GM12801 (cell line): ENCODE measurements at regions not wholly inside any gene's neighbourhood (a gene's known extent, or its start where the extent isn't known, plus 50 kb on each side); places are given as distances from the start of the nearest gene placed in this dataset.

Experiments
- TF ChIP-seq, protein P1 (sequence below): IDR thresholded peaks from one replicate; pipeline ENCODE4 v1.5.1; 2011; ENCODE audit warnings: control low read depth; ENCODE audit not compliant: insufficient read length; ENCODE audit errors: extremely low read depth

DNA sequence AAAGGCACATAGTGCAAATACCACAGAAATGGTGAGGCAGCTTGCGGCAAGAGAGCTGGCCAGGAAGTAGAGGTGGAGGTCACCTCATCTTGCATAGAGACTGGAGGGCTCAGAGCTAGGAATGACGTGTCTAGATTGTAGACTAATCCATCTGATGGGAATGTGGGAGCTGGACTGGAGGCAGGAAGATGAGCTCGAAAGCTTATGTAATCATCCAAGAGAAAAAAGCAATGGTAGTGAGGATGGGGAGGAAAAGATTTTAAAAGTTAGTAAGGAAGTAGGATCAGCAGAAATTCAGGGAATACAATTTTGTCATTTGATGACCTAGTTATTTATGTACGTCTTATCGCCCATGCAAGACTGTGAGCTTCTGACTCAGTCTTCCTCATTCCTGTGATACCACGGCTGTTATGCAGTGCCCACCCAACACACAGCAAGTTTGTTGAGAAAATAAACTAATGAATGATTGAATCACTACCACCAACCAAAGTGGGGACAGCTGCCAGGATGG is 123.9 kb downstream of the RRAGC start:
- TF ChIP-seq, protein P1, sequence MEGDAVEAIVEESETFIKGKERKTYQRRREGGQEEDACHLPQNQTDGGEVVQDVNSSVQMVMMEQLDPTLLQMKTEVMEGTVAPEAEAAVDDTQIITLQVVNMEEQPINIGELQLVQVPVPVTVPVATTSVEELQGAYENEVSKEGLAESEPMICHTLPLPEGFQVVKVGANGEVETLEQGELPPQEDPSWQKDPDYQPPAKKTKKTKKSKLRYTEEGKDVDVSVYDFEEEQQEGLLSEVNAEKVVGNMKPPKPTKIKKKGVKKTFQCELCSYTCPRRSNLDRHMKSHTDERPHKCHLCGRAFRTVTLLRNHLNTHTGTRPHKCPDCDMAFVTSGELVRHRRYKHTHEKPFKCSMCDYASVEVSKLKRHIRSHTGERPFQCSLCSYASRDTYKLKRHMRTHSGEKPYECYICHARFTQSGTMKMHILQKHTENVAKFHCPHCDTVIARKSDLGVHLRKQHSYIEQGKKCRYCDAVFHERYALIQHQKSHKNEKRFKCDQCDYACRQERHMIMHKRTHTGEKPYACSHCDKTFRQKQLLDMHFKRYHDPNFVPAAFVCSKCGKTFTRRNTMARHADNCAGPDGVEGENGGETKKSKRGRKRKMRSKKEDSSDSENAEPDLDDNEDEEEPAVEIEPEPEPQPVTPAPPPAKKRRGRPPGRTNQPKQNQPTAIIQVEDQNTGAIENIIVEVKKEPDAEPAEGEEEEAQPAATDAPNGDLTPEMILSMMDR = no peak

- TF ChIP-seq, protein P1 = no peak
Observed at GRCh38 chr1:38733761-38734160, 125.8 kb downstream of the RRAGC start.

- TF ChIP-seq, protein P1 = no peak
Observed at GRCh38 chr1:38730511-38731397, 128.8 kb downstream of the RRAGC start.

- TF ChIP-seq, protein P1 = no peak
Observed at GRCh38 chr1:38728585-38728908, 131.0 kb downstream of the RRAGC start.

DNA sequence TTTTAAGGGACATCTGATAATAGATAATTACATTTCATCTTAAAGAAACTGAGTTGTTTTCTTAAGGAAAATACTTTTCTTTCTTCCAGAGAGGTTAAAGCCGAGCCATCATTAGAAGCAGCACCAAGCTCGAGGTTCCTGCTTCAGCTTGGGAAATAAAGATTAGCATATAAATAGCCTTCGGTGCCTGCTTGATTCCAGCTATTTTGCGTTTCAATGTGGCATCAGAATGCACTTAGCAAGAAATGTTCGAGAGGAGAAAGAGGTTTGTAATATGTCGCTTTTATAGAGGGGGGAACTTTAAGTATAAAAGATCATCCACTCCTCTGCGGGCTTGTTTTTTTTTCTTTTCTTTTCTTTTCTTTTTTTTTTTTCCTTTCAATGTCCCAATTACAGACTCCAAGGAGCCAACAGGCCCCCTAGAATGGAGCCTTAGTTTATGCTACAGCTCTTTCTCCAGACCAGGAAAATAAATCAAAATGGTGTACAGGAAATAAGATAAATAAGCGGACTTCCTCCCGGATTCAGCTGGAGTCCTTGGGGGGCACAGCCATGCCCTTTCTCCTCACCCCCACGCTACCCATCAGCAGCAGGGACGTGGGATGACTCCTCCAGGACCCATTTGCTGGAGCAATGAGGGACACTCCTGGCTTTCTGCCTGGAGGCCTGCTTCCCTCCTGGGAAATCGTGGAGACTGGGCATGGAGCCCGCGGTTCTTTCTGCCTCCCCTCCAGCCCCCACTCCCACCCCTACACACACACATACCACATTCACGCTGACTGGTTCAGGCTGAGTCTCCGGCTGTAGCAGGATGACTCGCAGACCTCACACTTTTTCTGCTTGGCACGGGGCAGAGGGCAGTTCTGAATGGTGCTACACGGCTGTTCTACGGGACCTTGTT is 131.6 kb downstream of the RRAGC start:
- TF ChIP-seq, protein P1 = no peak

- TF ChIP-seq, protein P1 = no peak
Observed at GRCh38 chr1:38724160-38725131, 135.1 kb downstream of the RRAGC start.
